ENCODE measurements at regions not wholly inside any gene's neighbourhood (a gene's known extent, or its start where the extent isn't known, plus 50 kb on each side); places are given as distances from the start of the nearest gene placed in this dataset.
A peak's percentile ranks its signal among the peaks of the same experiment; 100 is the strongest.

DNA sequence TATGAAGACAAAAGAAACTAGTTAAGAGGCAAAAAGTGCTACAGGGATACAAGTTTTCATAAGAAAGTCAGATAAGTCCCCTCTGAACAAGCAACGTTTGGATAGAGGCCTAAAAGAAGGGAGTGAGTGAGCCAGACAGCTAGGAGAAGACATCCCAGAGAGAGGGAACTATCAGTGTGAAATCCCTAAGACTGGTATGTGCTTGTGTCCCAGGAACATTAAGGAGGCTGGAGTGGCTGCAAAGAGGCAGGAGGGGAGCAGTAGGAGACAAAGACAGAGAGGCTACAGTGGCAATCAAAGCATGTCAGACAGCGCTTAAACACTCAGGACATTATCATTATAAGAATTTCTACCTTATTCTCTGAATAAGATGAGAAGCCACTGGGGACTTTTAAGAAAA, 139.1 kb upstream of the STK32A start:
- no peak for TF ChIP-seq EZH2 (IDR thresholded peaks at IDR 0.05; ENCODE audit: borderline replicate concordance, low read length)
- TF ChIP-seq, protein P1, sequence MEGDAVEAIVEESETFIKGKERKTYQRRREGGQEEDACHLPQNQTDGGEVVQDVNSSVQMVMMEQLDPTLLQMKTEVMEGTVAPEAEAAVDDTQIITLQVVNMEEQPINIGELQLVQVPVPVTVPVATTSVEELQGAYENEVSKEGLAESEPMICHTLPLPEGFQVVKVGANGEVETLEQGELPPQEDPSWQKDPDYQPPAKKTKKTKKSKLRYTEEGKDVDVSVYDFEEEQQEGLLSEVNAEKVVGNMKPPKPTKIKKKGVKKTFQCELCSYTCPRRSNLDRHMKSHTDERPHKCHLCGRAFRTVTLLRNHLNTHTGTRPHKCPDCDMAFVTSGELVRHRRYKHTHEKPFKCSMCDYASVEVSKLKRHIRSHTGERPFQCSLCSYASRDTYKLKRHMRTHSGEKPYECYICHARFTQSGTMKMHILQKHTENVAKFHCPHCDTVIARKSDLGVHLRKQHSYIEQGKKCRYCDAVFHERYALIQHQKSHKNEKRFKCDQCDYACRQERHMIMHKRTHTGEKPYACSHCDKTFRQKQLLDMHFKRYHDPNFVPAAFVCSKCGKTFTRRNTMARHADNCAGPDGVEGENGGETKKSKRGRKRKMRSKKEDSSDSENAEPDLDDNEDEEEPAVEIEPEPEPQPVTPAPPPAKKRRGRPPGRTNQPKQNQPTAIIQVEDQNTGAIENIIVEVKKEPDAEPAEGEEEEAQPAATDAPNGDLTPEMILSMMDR (IDR thresholded peaks at IDR 0.05; ENCODE audit: low read length), result no peak
- Histone ChIP-seq H3K9me2 (ENCODE audit: low read depth, low read length) (no peaks in the 10 kb centered on the region), H3K9ac (ENCODE audit: low read length) (no peak overlapping the region)

DNA sequence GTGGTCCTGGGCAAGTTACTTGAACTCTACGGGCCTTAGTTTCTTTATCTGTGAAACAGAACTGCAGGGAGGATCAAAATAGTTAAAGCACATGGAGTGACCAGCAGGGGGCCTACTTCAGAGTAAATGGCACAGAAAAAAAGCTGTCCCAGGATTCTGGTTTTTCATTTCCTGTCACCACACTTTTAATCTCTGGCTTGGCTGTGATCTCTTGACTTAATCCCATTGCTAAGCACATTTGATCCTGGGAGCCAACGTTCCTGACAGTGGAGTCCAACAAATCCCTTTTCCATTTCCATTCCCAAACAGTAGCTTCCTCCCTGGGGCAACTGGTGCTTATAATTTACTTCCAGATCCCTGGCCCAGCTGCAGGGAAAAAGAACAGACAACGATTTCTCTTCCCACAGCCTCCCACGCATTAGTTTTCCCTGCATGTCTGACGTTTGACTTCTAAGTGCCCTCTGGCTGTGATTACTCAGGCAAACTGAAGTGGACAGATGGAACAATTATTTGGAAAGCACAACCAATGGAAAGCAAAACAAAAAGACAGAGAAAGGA, 136.5 kb upstream of the STK32A start:
- Histone ChIP-seq H2AFZ (ENCODE audit: low read length) (no peak overlapping the region), H3K4me1 (ENCODE audit: insufficient read depth, low read length, severe bottlenecking) (no peaks in the 10 kb centered on the region), H3K4me3 (ENCODE audit: low read depth, low read length, poor library complexity, severe bottlenecking) (no peak overlapping the region), H3K79me2 (ENCODE audit: insufficient read depth, low read length) (no peaks in the 10 kb centered on the region), H3K9ac (ENCODE audit: low read length) (no peak overlapping the region), H3F3A (ENCODE audit: insufficient read depth, low read length) (no peaks in the 10 kb centered on the region), H3K36me3 (ENCODE audit: insufficient read depth, low read length) (no peaks in the 10 kb centered on the region), H3K9me3 (ENCODE audit: low read length) (no peaks in the 10 kb centered on the region), H3K9me2 (ENCODE audit: low read depth, low read length) (no peaks in the 10 kb centered on the region), H3K27ac (ENCODE audit: low read depth, low read length, poor library complexity, severe bottlenecking) (no peak overlapping the region), H3K27me3 (ENCODE audit: insufficient read depth, low read length) (no peaks in the 10 kb centered on the region), H3K4me2 (ENCODE audit: low read length) (no peak overlapping the region), H4K20me1 (ENCODE audit: insufficient read depth, low read length) (no peaks in the 10 kb centered on the region)
- no peak for TF ChIP-seq EZH2 (IDR thresholded peaks at IDR 0.05; ENCODE audit: borderline replicate concordance, low read length)
- TF ChIP-seq, protein P1 (IDR thresholded peaks at IDR 0.05; ENCODE audit: low read length), result peak; percentile 61

More for the DNA sequence above, 139.1 kb upstream of the STK32A start:
- no peak overlapping the region for H3K27ac ChIP-seq (ENCODE audit: low read depth, low read length, poor library complexity, severe bottlenecking)
- H2AFZ ChIP-seq (ENCODE audit: low read length), result no peak overlapping the region
- no peaks in the 10 kb centered on the region for H3K9me3 ChIP-seq (ENCODE audit: low read length)
- no peaks in the 10 kb centered on the region for H3K4me1 ChIP-seq (ENCODE audit: insufficient read depth, low read length, severe bottlenecking)
- H3K27me3 ChIP-seq (ENCODE audit: insufficient read depth, low read length), result no peaks in the 10 kb centered on the region
- H3F3A ChIP-seq (ENCODE audit: insufficient read depth, low read length), result no peaks in the 10 kb centered on the region
- H3K79me2 ChIP-seq (ENCODE audit: insufficient read depth, low read length), result no peaks in the 10 kb centered on the region
- H3K36me3 ChIP-seq (ENCODE audit: insufficient read depth, low read length), result no peaks in the 10 kb centered on the region
- no peak overlapping the region for H3K4me2 ChIP-seq (ENCODE audit: low read length)
- H3K4me3 ChIP-seq (ENCODE audit: low read depth, low read length, poor library complexity, severe bottlenecking), result no peak overlapping the region
- H4K20me1 ChIP-seq (ENCODE audit: insufficient read depth, low read length), result no peaks in the 10 kb centered on the region

DNA sequence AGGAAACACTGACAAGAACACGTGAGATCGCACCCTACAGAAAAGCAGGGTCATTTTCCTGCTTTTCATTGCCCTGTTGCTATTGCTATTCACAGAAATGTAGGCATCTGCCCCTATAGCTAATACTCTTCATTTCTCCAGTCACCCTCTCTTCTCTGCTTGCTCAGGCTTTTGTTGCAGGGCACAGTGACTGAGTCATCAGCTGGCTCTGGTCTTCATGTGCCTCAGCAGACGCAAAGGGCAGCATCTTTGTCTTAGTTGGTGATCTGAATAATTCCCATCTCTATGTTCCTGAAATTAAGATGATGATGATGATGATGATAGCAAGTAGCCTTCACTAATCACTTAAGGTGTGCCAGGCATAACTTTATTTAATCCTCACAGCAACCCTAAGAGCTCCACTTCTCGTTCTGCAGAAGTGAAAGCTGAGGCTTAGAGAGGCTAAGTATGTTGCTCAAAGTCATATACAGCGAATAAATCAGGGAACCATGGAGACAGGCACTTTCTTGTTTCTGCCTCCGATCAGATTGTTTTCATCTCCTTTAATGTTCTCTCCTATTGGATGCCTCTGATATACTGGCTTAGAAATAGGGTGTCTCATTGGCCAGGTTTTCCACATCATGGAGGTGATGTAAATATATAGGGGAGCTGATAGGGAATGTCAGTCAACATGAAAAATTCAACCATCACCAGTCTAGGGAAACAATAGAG, 133.0 kb upstream of the STK32A start:
- TF ChIP-seq EZH2 (IDR thresholded peaks at IDR 0.05; ENCODE audit: borderline replicate concordance, low read length), result no peak
- TF ChIP-seq, protein P1 (IDR thresholded peaks at IDR 0.05; ENCODE audit: low read length), result no peak
- H3K27me3 ChIP-seq (ENCODE audit: insufficient read depth, low read length), result no peaks in the 10 kb centered on the region
- H3K9me3 ChIP-seq (ENCODE audit: low read length), result no peaks in the 10 kb centered on the region
- H3K36me3 ChIP-seq (ENCODE audit: insufficient read depth, low read length), result no peaks in the 10 kb centered on the region
- H3F3A ChIP-seq (ENCODE audit: insufficient read depth, low read length), result no peaks in the 10 kb centered on the region
- H3K4me1 ChIP-seq (ENCODE audit: insufficient read depth, low read length, severe bottlenecking), result no peaks in the 10 kb centered on the region
- no peak overlapping the region for H2AFZ ChIP-seq (ENCODE audit: low read length)
- H3K27ac ChIP-seq (ENCODE audit: low read depth, low read length, poor library complexity, severe bottlenecking), result no peak overlapping the region
- no peaks in the 10 kb centered on the region for H4K20me1 ChIP-seq (ENCODE audit: insufficient read depth, low read length)
- no peak overlapping the region for H3K4me2 ChIP-seq (ENCODE audit: low read length)
- no peaks in the 10 kb centered on the region for H3K9me2 ChIP-seq (ENCODE audit: low read depth, low read length)
- no peak overlapping the region for H3K4me3 ChIP-seq (ENCODE audit: low read depth, low read length, poor library complexity, severe bottlenecking)
- no peaks in the 10 kb centered on the region for H3K79me2 ChIP-seq (ENCODE audit: insufficient read depth, low read length)
- H3K9ac ChIP-seq (ENCODE audit: low read length), result no peak overlapping the region

All from OCI-LY1 (cell line).